GM21825 (cell line): ENCODE measurements at regions not wholly inside any gene's neighbourhood (a gene's known extent, or its start where the extent isn't known, plus 50 kb on each side); places are given as distances from the start of the nearest gene placed in this dataset.

Experiments used
- ATAC-seq: cut with Tn5 transposase; IDR thresholded peaks from one replicate; pipeline ENCODE4 v1.9.1; 2021; ENCODE audit warnings: mild to moderate bottlenecking, moderate library complexity; ENCODE audit not compliant: unreplicated experiment

DNA sequence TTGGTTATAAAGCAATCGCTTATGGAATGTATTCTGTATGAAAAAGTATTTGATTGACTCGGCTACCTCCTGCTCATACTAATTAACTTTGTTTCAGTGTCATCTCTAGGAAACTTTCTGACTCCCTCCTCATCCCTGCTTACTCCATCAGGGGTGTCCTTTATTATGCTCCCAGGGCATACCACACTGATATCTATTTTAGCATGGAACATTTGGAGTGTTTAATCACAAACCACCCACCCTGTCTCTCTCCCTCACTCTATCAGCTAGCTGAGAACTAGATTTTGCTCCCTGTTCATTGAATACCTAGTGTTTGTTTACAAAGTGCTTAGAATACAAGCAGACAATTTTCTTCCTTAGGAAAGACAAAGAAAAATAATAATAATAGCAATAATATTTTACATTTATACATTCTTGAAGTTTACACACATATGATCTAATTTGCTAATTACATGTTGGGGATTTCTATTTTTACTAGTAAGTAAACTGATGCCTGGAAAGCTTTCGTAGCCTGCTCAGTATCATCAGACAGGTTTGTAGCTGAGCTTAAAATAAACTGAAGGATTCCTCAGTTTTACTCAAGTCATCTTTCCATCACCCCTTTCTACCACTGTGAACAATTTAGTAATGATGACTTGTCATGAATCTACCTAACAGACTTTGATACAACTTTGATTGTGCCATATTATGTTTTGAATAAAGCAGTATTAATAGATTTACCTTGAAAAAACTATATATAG lies 811.4 kb upstream of the HS3ST1 start:
- ATAC-seq, result no peak

GRCh38 chr4:12231098-12231497 lies 802.4 kb upstream of the HS3ST1 start:
- ATAC-seq, result no peak

- ATAC-seq, result no peak
Observed at GRCh38 chr4:12221031-12221430, 792.3 kb upstream of the HS3ST1 start.

GRCh38 chr4:12211636-12212035 lies 782.9 kb upstream of the HS3ST1 start:
- no peak for ATAC-seq

DNA sequence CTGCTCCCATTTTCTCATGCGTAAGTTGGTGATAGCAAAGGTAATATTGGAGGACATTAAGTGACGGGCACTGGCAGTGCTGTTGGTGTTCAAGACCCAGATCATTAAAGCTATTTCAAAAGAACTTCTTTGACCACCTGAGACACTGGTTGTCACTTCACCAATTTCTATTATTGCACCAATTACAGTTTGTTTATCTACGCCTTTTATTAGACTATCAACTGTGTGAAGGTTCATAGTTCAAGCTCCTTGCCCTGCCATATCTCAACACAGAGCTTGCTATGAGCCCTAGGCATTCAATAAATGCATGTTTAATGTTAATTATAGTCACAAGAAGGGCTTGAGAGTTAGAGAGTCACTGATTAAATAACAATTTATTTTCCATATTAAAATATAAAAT lies 778.7 kb upstream of the HS3ST1 start:
- no peak for ATAC-seq

DNA sequence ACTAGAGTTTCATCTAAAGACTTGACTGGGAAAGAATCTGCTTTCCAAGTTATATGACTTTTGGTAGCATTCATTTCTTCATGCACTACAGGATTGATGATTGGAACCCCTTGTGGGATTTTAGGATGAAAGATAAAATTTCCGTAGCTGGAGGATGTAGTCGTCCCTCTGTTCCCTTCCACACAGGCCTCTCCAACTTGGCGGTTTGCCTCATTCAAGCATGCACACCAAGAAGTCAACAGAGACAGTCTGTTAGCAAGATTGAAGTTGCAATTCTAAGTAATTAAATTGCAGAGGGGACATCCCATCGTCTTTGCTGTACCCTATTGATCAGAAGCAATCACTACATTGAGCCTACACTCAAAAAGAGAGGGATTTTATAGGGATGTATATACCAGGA lies 777.4 kb upstream of the HS3ST1 start:
- ATAC-seq, result no peak

DNA sequence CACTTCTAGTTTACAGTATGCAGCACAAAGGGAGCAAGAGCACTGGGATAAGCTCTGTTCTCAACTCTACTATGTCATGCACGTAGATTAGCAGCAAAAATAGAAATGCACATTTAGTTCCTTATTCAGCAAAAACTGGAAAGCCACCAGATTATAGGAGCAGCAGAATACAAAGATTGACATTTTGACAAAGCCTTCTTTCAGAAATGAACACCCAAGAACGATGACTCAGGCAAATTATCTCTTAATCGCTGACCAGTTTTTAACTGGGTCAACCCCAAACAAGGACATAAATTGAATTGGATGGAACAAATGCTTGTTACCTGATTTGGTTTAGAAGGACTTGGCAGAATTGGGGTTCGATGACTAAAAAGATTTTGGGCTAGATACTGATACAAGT lies 775.3 kb upstream of the HS3ST1 start:
- ATAC-seq, result no peak

DNA sequence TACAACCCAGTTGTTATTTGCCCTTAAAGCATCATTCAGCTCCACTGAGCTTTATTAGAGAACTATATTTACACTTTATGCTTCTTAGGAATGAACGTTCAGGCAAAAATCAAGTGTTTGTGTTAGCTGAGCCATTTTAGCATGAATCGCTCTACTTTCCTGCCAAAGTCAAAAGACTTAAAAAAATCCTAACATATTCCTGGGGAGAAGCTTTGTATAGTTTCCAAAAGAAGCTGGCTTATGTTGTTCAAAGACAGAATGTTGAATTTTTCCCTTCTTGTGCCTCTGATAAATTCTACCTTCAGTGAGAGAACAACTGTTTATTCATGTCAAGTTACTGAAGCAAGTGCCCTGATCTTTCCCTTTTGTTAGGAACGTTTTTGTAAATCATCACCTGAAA lies 771.5 kb upstream of the HS3ST1 start:
- no peak for ATAC-seq

- ATAC-seq, result no peak
Observed at GRCh38 chr4:12186526-12186925, 757.8 kb upstream of the HS3ST1 start.

- no peak for ATAC-seq
Observed at GRCh38 chr4:12178614-12179610, 750.2 kb upstream of the HS3ST1 start.

DNA sequence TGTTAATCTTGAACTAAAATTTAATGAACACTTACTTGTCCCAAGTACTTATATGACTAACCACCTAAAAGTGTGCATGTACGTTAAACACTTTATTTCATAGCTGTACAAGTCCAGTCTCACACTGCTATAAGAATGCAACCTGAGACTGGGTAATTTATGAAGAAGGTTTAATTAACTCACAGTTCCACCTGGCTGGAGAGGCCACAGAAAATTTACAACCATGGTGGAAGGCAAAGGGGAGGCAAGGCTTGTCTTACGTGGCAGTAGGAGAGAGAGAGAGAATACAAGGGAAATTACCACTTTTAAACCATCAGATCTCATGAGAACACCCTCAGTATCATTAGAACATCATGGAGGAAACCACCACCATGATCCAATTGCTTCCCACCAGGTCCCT lies 748.7 kb upstream of the HS3ST1 start:
- ATAC-seq, result no peak

GRCh38 chr4:12173496-12173895 lies 744.8 kb upstream of the HS3ST1 start:
- no peak for ATAC-seq

DNA sequence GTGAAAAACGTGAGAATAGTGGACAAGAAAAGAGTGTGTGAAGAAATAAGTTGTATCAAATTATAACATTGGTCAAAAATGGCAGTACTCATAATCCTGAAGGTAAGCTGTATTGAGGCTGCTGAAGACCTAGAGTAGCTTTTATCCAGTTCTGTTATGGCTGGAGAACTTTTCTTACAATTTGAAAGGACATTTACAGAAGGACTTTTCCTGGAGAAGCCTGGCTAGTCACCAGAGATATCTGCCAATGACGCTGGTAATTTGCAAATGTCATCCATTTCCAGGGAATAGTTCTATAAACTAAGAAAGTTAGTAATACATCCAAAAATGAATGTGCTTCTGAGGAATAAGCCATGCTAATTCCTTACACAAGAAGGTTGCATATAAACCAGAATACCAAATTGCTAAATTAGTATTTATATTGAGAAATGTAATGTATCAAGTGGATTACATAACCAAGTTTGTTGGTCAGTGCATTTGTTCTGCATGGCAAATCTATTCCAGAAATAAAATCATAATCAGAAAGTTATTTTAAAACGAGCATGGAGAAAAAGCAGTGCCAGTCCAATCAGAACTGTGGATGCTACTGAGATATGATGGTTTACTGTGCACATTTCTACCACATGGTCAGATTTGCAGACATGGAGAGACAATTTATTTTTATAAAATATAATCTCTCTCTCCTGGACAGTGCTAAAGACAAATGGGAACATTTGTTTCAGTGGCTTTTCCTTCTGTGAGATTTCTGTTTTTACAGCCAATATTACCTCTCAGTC lies 743.7 kb upstream of the HS3ST1 start:
- no peak for ATAC-seq

DNA sequence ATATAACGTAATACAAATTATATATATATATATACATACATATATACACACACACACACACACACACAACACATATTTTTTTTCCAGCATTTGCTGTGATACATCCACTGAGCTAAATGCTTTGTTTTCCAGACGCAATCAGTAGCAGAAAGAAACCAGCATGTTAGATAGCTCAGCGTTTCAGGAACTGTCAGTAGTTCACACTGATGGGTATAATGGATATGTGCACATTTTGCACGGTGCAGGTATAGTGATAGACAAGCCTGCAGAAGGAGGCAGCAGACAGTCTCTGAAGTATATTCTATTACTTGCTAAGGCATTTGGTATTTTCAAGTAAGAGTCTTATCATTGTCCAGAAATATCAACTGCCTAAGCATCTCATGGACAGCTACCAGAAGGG lies 741.6 kb upstream of the HS3ST1 start:
- no peak for ATAC-seq

GRCh38 chr4:12165616-12166015 lies 736.9 kb upstream of the HS3ST1 start:
- no peak for ATAC-seq

GRCh38 chr4:12146339-12146738 lies 717.6 kb upstream of the HS3ST1 start:
- no peak for ATAC-seq

- no peak for ATAC-seq
Observed at GRCh38 chr4:12145768-12146167, 717.1 kb upstream of the HS3ST1 start.

DNA sequence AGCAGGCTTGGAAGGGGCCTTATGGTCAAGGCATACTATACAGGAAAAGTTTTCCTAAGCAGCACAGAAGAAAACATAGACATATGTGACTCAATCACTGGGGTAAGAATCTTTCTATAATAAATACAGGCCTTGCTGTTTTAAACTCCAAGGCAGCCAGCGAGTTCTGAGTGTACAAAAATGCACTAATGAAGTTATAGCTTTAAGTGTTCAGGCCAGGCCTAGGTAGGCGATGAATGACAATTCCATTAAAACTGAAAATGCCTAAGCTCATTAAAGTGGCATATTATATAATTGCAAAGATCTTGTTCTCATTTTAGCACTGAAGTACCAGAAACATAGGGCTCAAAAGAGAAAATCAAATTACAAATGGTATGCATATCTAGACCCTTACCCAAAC lies 716.4 kb upstream of the HS3ST1 start:
- ATAC-seq, result no peak

- ATAC-seq, result no peak
Observed at GRCh38 chr4:12144051-12144450, 715.4 kb upstream of the HS3ST1 start.

GRCh38 chr4:12140864-12141263 lies 712.2 kb upstream of the HS3ST1 start:
- no peak for ATAC-seq

GRCh38 chr4:12139296-12139695 lies 710.6 kb upstream of the HS3ST1 start:
- ATAC-seq, result no peak
